ENCODE measurements at regions not wholly inside any gene's neighbourhood (a gene's known extent, or its start where the extent isn't known, plus 50 kb on each side); places are given as distances from the start of the nearest gene placed in this dataset.

DNA sequence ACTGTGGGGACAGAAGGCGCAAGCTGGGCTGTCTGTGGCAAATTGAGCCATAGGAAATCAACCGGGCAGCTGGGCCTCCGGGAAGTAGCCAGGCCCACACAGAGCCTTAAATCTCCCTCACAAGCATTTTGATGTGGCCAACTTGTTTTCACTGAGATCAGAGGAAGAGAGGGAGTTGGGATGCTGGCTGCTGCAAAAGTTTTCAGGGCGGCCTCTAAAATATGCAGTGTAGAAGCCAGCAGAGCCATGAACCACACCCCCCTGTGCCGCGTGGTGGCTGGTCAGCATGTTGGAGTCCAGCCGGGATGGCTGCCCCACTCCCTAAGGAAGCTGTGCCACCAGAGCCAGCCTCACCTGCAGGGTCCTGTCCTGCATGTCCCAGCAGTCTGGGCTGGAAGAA, 167.4 kb downstream of the CDC5L start:
- no peak for DNase-seq
- H3K9me3 ChIP-seq (ENCODE audit: control insufficient read depth, low read depth, low read length): no peaks in the 10 kb centered on the region
- Mint-ChIP-seq H3K27ac (no peak overlapping the region), H3K4me3 (no peak overlapping the region; a peak in 1 of 5 replicates), H3K36me3 (ENCODE audit: insufficient read depth in 1 of 3, low read depth in 3 of 3) (no peaks in the 10 kb centered on the region; a peak in 1 of 7 replicates), H3K9me3 (no peaks in the 10 kb centered on the region), H3K27me3 (ENCODE audit: low read depth) (peaks cover 2% of the 10 kb centered on the region), H3K4me1 (peaks cover 10 to 14% of the 10 kb centered on the region in 2 experiments)
- H3K4me2 ChIP-seq (ENCODE audit: insufficient read depth, insufficient read length, low read length): no peak overlapping the region
- H3K27me3 ChIP-seq (ENCODE audit: insufficient read depth, low read length): no peaks in the 10 kb centered on the region
- no peak overlapping the region for H2BK120ac ChIP-seq (ENCODE audit: low read depth, low read length, poor library complexity, severe bottlenecking)
- H3K4ac ChIP-seq (ENCODE audit: low read depth, low read length): no peak overlapping the region
- H3T11ph ChIP-seq (ENCODE audit: low read length): no peak overlapping the region
- no peaks in the 10 kb centered on the region for H3K79me2 ChIP-seq (ENCODE audit: insufficient read depth, low read length)
- H2BK5ac ChIP-seq (ENCODE audit: insufficient read length, low read length): no peak overlapping the region
- no peak overlapping the region for H2AK5ac ChIP-seq (ENCODE audit: insufficient read length, low read length)
- no peak overlapping the region for H4K5ac ChIP-seq (ENCODE audit: insufficient read length, low read depth, low read length)
- no peak overlapping the region for H2BK12ac ChIP-seq (ENCODE audit: insufficient read length, low read depth, low read length)
- H3K14ac ChIP-seq (ENCODE audit: insufficient read depth, low read length): no peak overlapping the region; the same call in 1 of the 2 replicates
- H3K23me2 ChIP-seq (ENCODE audit: insufficient read length, low read depth, low read length, poor library complexity, severe bottlenecking): no peaks in the 10 kb centered on the region
- no peak overlapping the region for H2AFZ ChIP-seq (ENCODE audit: low read length)
- no peaks in the 10 kb centered on the region for H3K79me1 ChIP-seq (ENCODE audit: insufficient read depth, low read depth, low read length, poor library complexity, severe bottlenecking)
- no peak overlapping the region for H3K27ac ChIP-seq (ENCODE audit: insufficient read length, low read depth, low read length)
- H3K56ac ChIP-seq (ENCODE audit: insufficient read length, low read depth, low read length): no peak overlapping the region
- no peak overlapping the region for H4K8ac ChIP-seq (replicated peaks; ENCODE audit: insufficient read length, low read depth, low read length)
- H2BK20ac ChIP-seq (ENCODE audit: low read depth, low read length, poor library complexity, severe bottlenecking): no peak overlapping the region
- no peak overlapping the region for H3K18ac ChIP-seq (ENCODE audit: insufficient read length, low read depth, low read length)
- no peak overlapping the region for H3K9ac ChIP-seq (ENCODE audit: extremely low read depth, insufficient read length, low read length)
- TF ChIP-seq CTCF (conservative IDR thresholded peaks at IDR 0.05): no peak
- no peak overlapping the region for H3K23ac ChIP-seq (ENCODE audit: insufficient read length, low read depth, low read length)
- no CpG with 5 or more reads among the region's 7 CpGs for WGBS (ENCODE audit: extremely low coverage, insufficient read length, low lambda C conversion rate)
- no peak overlapping the region for H2BK15ac ChIP-seq (ENCODE audit: low read depth, low read length)
- peaks cover 5% of the 10 kb centered on the region; the same call in 1 of the 2 replicates for H3K4me1 ChIP-seq (ENCODE audit: insufficient read depth, low read length)
- H4K91ac ChIP-seq (ENCODE audit: insufficient read length, low read depth, low read length): no peak overlapping the region
- no peaks in the 10 kb centered on the region for H4K20me1 ChIP-seq (ENCODE audit: control insufficient read depth, insufficient read depth, insufficient read length)

Measured in H9 (cell line).